ENCODE measurements at regions not wholly inside any gene's neighbourhood (a gene's known extent, or its start where the extent isn't known, plus 50 kb on each side); places are given as distances from the start of the nearest gene placed in this dataset.

DNA sequence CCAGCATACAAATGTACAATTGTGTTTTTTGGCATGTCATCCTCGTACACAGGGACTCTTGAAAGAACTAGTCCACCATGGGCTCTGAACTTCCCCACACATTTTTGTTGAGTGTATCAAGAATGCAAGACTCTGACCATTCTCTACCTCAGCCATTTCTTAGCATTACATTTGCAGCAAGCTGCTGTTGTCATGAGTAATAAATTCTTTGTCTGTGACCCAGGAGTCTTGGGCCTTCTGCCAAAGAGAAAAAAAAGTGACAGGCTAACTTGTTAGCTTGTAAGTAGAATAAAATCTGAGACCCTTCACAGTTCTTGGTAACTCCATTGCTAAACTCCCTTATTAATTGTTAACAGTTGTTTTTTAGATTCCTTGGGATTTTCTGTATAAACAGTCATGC is 542.3 kb upstream of the MBL2 start:
- TF ChIP-seq POLR2A (IDR thresholded peaks at IDR 0.05) = no peak
- TF ChIP-seq, protein P1, sequence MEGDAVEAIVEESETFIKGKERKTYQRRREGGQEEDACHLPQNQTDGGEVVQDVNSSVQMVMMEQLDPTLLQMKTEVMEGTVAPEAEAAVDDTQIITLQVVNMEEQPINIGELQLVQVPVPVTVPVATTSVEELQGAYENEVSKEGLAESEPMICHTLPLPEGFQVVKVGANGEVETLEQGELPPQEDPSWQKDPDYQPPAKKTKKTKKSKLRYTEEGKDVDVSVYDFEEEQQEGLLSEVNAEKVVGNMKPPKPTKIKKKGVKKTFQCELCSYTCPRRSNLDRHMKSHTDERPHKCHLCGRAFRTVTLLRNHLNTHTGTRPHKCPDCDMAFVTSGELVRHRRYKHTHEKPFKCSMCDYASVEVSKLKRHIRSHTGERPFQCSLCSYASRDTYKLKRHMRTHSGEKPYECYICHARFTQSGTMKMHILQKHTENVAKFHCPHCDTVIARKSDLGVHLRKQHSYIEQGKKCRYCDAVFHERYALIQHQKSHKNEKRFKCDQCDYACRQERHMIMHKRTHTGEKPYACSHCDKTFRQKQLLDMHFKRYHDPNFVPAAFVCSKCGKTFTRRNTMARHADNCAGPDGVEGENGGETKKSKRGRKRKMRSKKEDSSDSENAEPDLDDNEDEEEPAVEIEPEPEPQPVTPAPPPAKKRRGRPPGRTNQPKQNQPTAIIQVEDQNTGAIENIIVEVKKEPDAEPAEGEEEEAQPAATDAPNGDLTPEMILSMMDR (IDR thresholded peaks at IDR 0.05) = no peak

Data from esophagus squamous epithelium (tissue), 4 donors.